B cell (primary cell): ENCODE measurements at regions not wholly inside any gene's neighbourhood (a gene's known extent, or its start where the extent isn't known, plus 50 kb on each side); places are given as distances from the start of the nearest gene placed in this dataset.

ENCODE experiments used
- ATAC-seq: fragments of 200-7000 bp; cut with Tn5 transposase; one replicate; pipeline ENCODE4 v1.10.0; 2021; ENCODE audit warnings: low read depth, mild to moderate bottlenecking, moderate number of reproducible peaks, moderate library complexity
- CTCF ChIA-PET: fragments of 350-600 bp; sonication (Branson Sonifier 250); formaldehyde crosslinking; loops from one replicate; lab custom pipeline; 2021; ENCODE audit warnings: antibody characterized with exemption, inconsistent platforms; lab: Charles Lee
- POLR2A ChIA-PET: fragments of 350-600 bp; sonication (Branson Sonifier 250); formaldehyde crosslinking; loops from one replicate; lab custom pipeline; 2021; ENCODE audit warnings: antibody characterized with exemption; lab: Charles Lee
- DNase-seq: peaks from one replicate; pipeline ENCODE4 v3.0.0; 2013
- H2AFZ ChIP-seq: 2 replicates; pipeline ENCODE4 v1.6.1; 2012; ENCODE audit warnings: mild to moderate bottlenecking, low read depth, low read length; ENCODE audit not compliant: insufficient read depth, poor library complexity, severe bottlenecking
- H3K27ac ChIP-seq, 2 donors: 1 replicate in 1 of 2; 2 replicates in 1 of 2; pipeline ENCODE4 v1.5.1; 2012 to 2013; ENCODE audit warnings: low read length in 2 of 2, mild to moderate bottlenecking in 2 of 2, moderate library complexity in 1 of 2
- H3K27me3 ChIP-seq, 4 experiments: fragments of 200-600 bp in 1 of 4; sonication (generic) in 1 of 4; replicated peaks in 1 of 4; 1 replicate in 2 of 4; 2 replicates in 2 of 4; pipeline versions ENCODE4 v1.6.1 to v1.7.0; 2013 to 2016; ENCODE audit warnings: low read length in 3 of 4, mild to moderate bottlenecking in 2 of 4, mixed read lengths in 1 of 4, moderate library complexity in 1 of 4; ENCODE audit not compliant: insufficient read depth in 4 of 4, control insufficient read depth in 3 of 4; ENCODE audit errors: control extremely low read depth in 1 of 4
- H3K36me3 ChIP-seq, 2 experiments: replicated peaks in 1 of 2; 1 replicate in 1 of 2; 2 replicates in 1 of 2; pipeline versions ENCODE4 v1.6.1 to v1.7.1; 2013; ENCODE audit warnings: low read length in 1 of 2; ENCODE audit not compliant: insufficient read depth in 2 of 2, control insufficient read depth in 1 of 2; ENCODE audit errors: control extremely low read depth in 1 of 2, extremely low read depth in 1 of 2
- H3K4me1 ChIP-seq, 2 donors: fragments of 200-600 bp in 1 of 2; sonication (generic) in 1 of 2; 1 replicate in 1 of 2; 2 replicates in 1 of 2; pipeline versions ENCODE4 v1.5.1 to v1.6.1; 2013 to 2017; ENCODE audit warnings: low read length in 2 of 2; ENCODE audit not compliant: control insufficient read depth in 2 of 2, insufficient read depth in 2 of 2
- H3K4me2 ChIP-seq: replicated peaks from 2 replicates; pipeline ENCODE3; 2012; ENCODE audit warnings: mild to moderate bottlenecking, low read depth, low read length; ENCODE audit not compliant: poor library complexity, severe bottlenecking
- H3K4me3 ChIP-seq, 5 experiments: fragments of 200-600 bp in 1 of 5; sonication (generic) in 1 of 5; 1 replicate in 3 of 5; 2 replicates in 2 of 5; pipeline versions ENCODE4 v1.5.1 to v1.7.0; 2011 to 2016; ENCODE audit warnings: low read length in 4 of 5, mild to moderate bottlenecking in 4 of 5, low read depth in 2 of 5, control low read depth in 1 of 5, moderate library complexity in 1 of 5; ENCODE audit not compliant: insufficient read depth in 1 of 5; ENCODE audit errors: control extremely low read depth in 1 of 5, extremely low read depth in 1 of 5
- H3K79me2 ChIP-seq: fragments of 200-600 bp; sonication (generic); one replicate; pipeline ENCODE4 v1.6.0; 2016; ENCODE audit warnings: low read length; ENCODE audit not compliant: control insufficient read depth, insufficient read depth
- H3K9ac ChIP-seq: fragments of 200-600 bp; sonication (generic); 2 replicates; pipeline ENCODE4 v1.6.1; 2017; ENCODE audit warnings: mild to moderate bottlenecking, low read length, moderate library complexity
- H3K9me3 ChIP-seq, 3 donors: one replicate each; pipeline versions ENCODE4 v1.6.1 to v1.7.1; 2013; ENCODE audit warnings: low read length in 2 of 3; ENCODE audit not compliant: control insufficient read depth in 2 of 3, insufficient read depth in 1 of 3; ENCODE audit errors: control extremely low read depth in 1 of 3
- H4K20me1 ChIP-seq: 2 replicates; pipeline ENCODE4 v1.6.0; 2012; ENCODE audit warnings: mild to moderate bottlenecking, low read length; ENCODE audit not compliant: insufficient read depth, control insufficient read depth, poor library complexity, severe bottlenecking
- H3K27ac Mint-ChIP-seq: one replicate; pipeline ENCODE4 v1.8.0; 2021; ENCODE audit warnings: mixed read lengths
- H3K27me3 Mint-ChIP-seq: one replicate; pipeline ENCODE4 v1.8.0; 2021; ENCODE audit warnings: mixed read lengths
- H3K4me1 Mint-ChIP-seq: one replicate; pipeline ENCODE4 v1.8.0; 2021; ENCODE audit warnings: mixed read lengths
- H3K4me3 Mint-ChIP-seq: one replicate; pipeline ENCODE4 v1.8.0; 2021; ENCODE audit warnings: mixed read lengths
- H3K9me3 Mint-ChIP-seq: one replicate; pipeline ENCODE4 v1.8.0; 2022; ENCODE audit warnings: mixed read lengths; ENCODE audit not compliant: insufficient read depth
- CTCF ChIP-seq: fragments of 200-600 bp; IDR thresholded peaks from one replicate; pipeline ENCODE4 v1.8.0; 2022; ENCODE audit warnings: antibody characterized with exemption, mild to moderate bottlenecking
- EZH2 ChIP-seq: IDR thresholded peaks from 2 replicates; pipeline ENCODE4 v1.6.1; 2012; ENCODE audit warnings: borderline replicate concordance, low read depth, mild to moderate bottlenecking, moderate library complexity, low read length; ENCODE audit not compliant: insufficient read depth, poor library complexity, severe bottlenecking
- WGBS: methylation state at CpG from one replicate; pipeline ENCODE4 v1.1.5; 2013; ENCODE audit warnings: missing lambda C conversion rate; ENCODE audit not compliant: insufficient coverage; 5-methylcytosine and 5-hydroxymethylcytosine counted together
- intact Hi-C: fragments of 100-400 bp; cut with micrococcal nuclease; formaldehyde crosslinking; loops from one replicate; pipeline ENCODE4 v1.10.0; 2022

GRCh38 chr6:134482593-134483270 lies 164.8 kb upstream of the SGK1 start:
- Histone ChIP-seq H3K27ac (no peak overlapping the region), H3K9me3 (no peaks in the 10 kb centered on the region), H3K4me1 (no peaks in the 10 kb centered on the region), H2AFZ (no peak overlapping the region), H3K27me3 (no peaks in the 10 kb centered on the region), H3K36me3 (no peaks in the 10 kb centered on the region), H3K4me3 (no peak overlapping the region), H4K20me1 (no peaks in the 10 kb centered on the region), H3K9ac (no peak overlapping the region), H3K4me2 (no peak overlapping the region), H3K79me2 (no peaks in the 10 kb centered on the region)
- intact Hi-C loops, result no loop called here
- CTCF ChIA-PET, result no interaction called here
- no peak for TF ChIP-seq CTCF
- no peak for TF ChIP-seq EZH2
- WGBS, result 97% methylated on average over 7 of the region's 12 CpGs
- no peaks in the 10 kb centered on the region for H3K4me1 Mint-ChIP-seq
- H3K27ac Mint-ChIP-seq, result no peak overlapping the region
- H3K4me3 Mint-ChIP-seq, result no peak overlapping the region
- no peak for ATAC-seq
- DNase-seq, result no peak
- no peaks in the 10 kb centered on the region for H3K9me3 Mint-ChIP-seq
- H3K27me3 Mint-ChIP-seq, result no peaks in the 10 kb centered on the region
- POLR2A ChIA-PET, result no interaction called here

- H3K36me3 ChIP-seq, result no peaks in the 10 kb centered on the region
- H3K4me1 Mint-ChIP-seq, result no peaks in the 10 kb centered on the region
- no peak overlapping the region for H3K9ac ChIP-seq
- ATAC-seq (no peak), DNase-seq (no peak)
- H3K27me3 ChIP-seq, result no peaks in the 10 kb centered on the region
- WGBS, result 99% methylated on average over 6 of the region's 6 CpGs
- H3K4me3 ChIP-seq, result no peak overlapping the region
- no peaks in the 10 kb centered on the region for H3K4me1 ChIP-seq
- no peak overlapping the region for H3K27ac Mint-ChIP-seq
- TF ChIP-seq CTCF (no peak), EZH2 (no peak)
- no peaks in the 10 kb centered on the region for H3K9me3 Mint-ChIP-seq
- no peaks in the 10 kb centered on the region for H4K20me1 ChIP-seq
- H3K79me2 ChIP-seq, result no peaks in the 10 kb centered on the region
- H2AFZ ChIP-seq, result no peak overlapping the region
- H3K4me2 ChIP-seq, result no peak overlapping the region
- H3K27me3 Mint-ChIP-seq, result no peaks in the 10 kb centered on the region
- intact Hi-C loops, result no loop called here
- H3K27ac ChIP-seq, result no peak overlapping the region
- H3K9me3 ChIP-seq, result no peaks in the 10 kb centered on the region
- no peak overlapping the region for H3K4me3 Mint-ChIP-seq
- POLR2A ChIA-PET, result no interaction called here
- CTCF ChIA-PET, result no interaction called here
Measured at GRCh38 chr6:134481966-134482365, 164.1 kb upstream of the SGK1 start.
